ENCODE measurements at regions not wholly inside any gene's neighbourhood (a gene's known extent, or its start where the extent isn't known, plus 50 kb on each side); places are given as distances from the start of the nearest gene placed in this dataset.

DNA sequence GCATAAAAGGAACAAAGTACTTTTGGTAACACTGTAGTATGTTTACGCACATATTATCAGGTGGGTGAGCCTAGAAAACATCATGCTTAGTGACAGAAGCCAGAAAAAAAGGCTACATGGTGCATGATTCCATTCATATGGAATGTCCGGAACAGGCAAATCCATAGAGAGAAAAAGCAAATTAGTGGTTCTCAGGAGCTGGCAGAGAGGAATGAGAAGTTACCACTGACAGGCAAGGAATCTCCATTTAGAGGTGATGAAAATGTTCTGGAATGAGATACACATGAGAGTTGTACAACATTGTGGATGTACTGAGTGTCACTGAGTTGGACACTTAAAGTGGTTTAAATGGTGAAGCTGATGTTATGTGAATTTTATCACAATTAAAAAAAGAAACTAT is 976.9 kb downstream of the NLGN4Y start:
- DNase-seq: no peak
- intact Hi-C loops (cut with micrococcal nuclease): no loop called here
- Mint-ChIP-seq H3K9me3 (no peaks in the 10 kb centered on the region), H3K4me3 (no peak overlapping the region), H3K27ac (no peak overlapping the region), H3K27me3 (no peaks in the 10 kb centered on the region), H3K36me3 (ENCODE audit: low read depth) (no peaks in the 10 kb centered on the region), H3K4me1 (peaks cover 5% of the 10 kb centered on the region)
- TF ChIP-seq, protein P1, sequence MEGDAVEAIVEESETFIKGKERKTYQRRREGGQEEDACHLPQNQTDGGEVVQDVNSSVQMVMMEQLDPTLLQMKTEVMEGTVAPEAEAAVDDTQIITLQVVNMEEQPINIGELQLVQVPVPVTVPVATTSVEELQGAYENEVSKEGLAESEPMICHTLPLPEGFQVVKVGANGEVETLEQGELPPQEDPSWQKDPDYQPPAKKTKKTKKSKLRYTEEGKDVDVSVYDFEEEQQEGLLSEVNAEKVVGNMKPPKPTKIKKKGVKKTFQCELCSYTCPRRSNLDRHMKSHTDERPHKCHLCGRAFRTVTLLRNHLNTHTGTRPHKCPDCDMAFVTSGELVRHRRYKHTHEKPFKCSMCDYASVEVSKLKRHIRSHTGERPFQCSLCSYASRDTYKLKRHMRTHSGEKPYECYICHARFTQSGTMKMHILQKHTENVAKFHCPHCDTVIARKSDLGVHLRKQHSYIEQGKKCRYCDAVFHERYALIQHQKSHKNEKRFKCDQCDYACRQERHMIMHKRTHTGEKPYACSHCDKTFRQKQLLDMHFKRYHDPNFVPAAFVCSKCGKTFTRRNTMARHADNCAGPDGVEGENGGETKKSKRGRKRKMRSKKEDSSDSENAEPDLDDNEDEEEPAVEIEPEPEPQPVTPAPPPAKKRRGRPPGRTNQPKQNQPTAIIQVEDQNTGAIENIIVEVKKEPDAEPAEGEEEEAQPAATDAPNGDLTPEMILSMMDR (IDR thresholded peaks at IDR 0.05): no peak
- CTCF ChIA-PET: no interaction called here
- ATAC-seq (ENCODE audit: low read depth): no peak
- POLR2A ChIA-PET: no interaction called here

DNA sequence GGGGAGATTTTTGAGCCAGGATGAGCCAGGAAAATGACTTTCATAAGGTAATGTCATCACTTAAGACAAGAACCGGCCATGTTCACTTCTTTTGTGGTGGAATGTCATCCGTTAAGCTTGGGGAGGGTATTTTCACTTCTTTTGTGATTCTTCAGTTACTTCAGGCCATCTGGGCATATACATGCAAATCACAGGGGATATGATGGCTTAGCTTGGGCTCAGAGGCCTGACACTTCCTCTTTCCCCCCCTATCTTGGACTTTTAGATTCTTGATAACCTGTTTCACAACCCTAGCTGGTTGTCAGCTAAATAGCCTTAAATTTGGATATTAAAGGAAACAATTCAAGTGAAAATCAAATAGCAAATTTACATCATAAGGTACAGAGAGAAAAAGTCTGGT is 986.0 kb downstream of the NLGN4Y start:
- Mint-ChIP-seq H3K9me3 (no peaks in the 10 kb centered on the region), H3K27me3 (no peaks in the 10 kb centered on the region), H3K4me3 (no peak overlapping the region), H3K36me3 (ENCODE audit: low read depth) (no peaks in the 10 kb centered on the region), H3K27ac (no peak overlapping the region), H3K4me1 (peaks cover 6% of the 10 kb centered on the region)
- DNase-seq (no peak), ATAC-seq (ENCODE audit: low read depth) (no peak)
- intact Hi-C loops (cut with micrococcal nuclease): no loop called here
- ChIA-PET POLR2A (no interaction called here), CTCF (no interaction called here)
- TF ChIP-seq, protein P1 (IDR thresholded peaks at IDR 0.05): no peak

DNA sequence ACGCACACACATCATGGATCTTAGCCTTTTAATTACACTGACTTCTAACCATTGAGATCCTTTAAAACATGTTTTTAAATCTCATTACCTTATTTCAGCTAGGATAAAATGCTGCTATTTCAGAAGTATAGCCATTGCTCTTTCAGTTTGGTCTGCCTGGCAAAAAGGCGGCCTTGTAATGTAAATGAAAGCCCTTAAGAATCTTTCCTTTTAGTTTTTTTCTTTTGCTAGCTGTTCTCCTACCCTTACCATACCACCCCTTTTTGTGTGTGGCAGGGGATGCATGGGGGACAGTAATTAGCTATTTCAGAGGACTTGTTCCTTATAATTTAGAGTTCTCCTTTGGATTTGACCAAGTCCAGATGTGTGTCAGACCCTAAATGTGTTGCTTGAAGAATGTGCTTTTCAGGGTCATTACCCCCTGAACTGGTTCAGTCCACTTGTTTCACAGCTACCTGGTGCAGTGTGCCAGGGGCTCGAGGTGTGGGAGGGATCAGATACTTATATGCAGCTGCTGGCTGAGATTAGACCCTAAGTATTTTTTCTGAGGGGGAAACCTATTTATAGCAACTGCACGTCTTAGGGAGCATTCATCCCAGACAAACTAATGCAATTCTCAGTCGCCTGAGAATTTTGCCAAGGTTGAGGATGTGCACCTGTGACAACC is 986.8 kb downstream of the NLGN4Y start:
- intact Hi-C loops (cut with micrococcal nuclease): no loop called here
- Mint-ChIP-seq H3K27me3 (no peaks in the 10 kb centered on the region), H3K9me3 (no peaks in the 10 kb centered on the region), H3K4me1 (peaks cover 6% of the 10 kb centered on the region), H3K4me3 (no peak overlapping the region), H3K36me3 (ENCODE audit: low read depth) (no peaks in the 10 kb centered on the region), H3K27ac (no peak overlapping the region)
- ChIA-PET CTCF (no interaction called here), POLR2A (no interaction called here)
- DNase-seq (no peak), ATAC-seq (ENCODE audit: low read depth) (no peak)
- TF ChIP-seq, protein P1 (IDR thresholded peaks at IDR 0.05): no peak

DNA sequence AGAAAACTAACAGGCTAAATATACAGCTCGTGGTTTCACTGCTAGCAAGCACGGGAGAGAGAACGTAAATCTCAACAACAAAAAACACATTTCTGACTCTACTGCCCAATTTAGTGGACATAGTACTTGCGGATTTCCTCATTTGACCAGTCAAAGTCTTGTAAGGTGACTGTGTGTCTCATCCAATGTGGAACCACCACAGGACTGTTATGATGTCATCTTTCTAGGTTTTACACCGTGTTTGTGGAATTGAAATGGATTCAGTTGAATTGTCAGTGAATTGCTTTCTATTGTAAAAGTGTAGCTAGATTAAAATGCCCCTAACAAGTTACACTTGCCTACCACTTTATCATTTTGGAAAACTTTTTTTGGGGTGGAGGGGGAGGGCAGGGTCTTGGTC is 1010.8 kb downstream of the NLGN4Y start:
- intact Hi-C loops (cut with micrococcal nuclease): no loop called here
- Mint-ChIP-seq H3K4me3 (no peak overlapping the region), H3K36me3 (ENCODE audit: low read depth) (no peaks in the 10 kb centered on the region), H3K4me1 (no peaks in the 10 kb centered on the region), H3K27me3 (no peaks in the 10 kb centered on the region), H3K9me3 (no peaks in the 10 kb centered on the region), H3K27ac (no peak overlapping the region)
- DNase-seq (no peak), ATAC-seq (ENCODE audit: low read depth) (no peak)
- TF ChIP-seq, protein P1 (IDR thresholded peaks at IDR 0.05): no peak
- ChIA-PET CTCF (no interaction called here), POLR2A (no interaction called here)

DNA sequence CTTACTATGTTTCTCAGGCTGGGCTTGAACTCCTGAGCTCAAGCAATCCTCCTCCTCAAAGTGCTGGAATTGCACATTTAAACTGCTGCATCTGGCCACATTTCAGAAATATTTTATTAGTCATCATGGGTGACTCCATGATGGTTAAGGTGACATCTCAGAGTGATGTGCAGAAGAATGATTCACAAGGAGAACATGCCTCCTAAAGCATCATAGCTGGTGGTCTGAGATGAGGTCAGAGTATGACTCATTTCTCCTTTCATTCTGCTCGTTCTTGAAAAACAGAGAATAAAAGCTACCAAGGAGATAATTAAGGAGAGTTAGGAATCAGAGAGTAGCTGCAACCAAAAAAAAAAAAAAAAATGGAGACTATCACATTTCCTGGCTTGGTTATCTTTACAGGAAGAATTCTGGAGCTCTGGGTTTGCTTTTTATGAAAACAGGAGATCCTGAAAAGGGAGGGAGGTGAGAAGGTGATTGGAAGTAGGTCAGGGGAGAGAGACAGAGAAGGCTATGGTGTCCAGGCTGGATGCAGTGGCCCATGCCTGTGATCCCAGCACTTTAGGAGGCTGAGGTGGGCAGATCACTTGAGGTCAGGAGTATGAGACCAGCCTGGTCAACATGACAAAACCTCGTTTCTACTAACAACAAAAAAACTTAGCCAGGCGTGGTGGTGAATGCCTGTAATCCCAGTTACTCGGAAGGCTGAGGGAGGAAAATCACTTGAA is 1011.6 kb downstream of the NLGN4Y start:
- ChIA-PET POLR2A (no interaction called here), CTCF (no interaction called here)
- H3K27ac Mint-ChIP-seq: no peak overlapping the region

More for the DNA sequence above, 1011.6 kb downstream of the NLGN4Y start:
- ATAC-seq (ENCODE audit: low read depth) (no peak), DNase-seq (no peak)
- Mint-ChIP-seq H3K4me1 (no peaks in the 10 kb centered on the region), H3K9me3 (no peaks in the 10 kb centered on the region), H3K27me3 (no peaks in the 10 kb centered on the region), H3K36me3 (ENCODE audit: low read depth) (no peaks in the 10 kb centered on the region), H3K4me3 (no peak overlapping the region)
- intact Hi-C loops (cut with micrococcal nuclease): no loop called here
- TF ChIP-seq, protein P1 (IDR thresholded peaks at IDR 0.05): no peak

All from activated B cell treated with CpG ODN at 0.5 μM for 24 hours (primary cell).